H7 (cell line): ENCODE measurements at regions not wholly inside any gene's neighbourhood (a gene's known extent, or its start where the extent isn't known, plus 50 kb on each side); places are given as distances from the start of the nearest gene placed in this dataset.
"Not testable (repeated sequence)": the region's sequence is repeated elsewhere in the genome, so short reads cannot be mapped to it uniquely, and the experiment has no call there.

Source experiments
- DNase-seq: peaks from one replicate; pipeline ENCODE4 v3.0.0; 2012
- H3K27me3 ChIP-seq: 2 replicates; pipeline ENCODE4 v1.6.0; 2011; ENCODE audit warnings: mild to moderate bottlenecking, low read length; ENCODE audit not compliant: control insufficient read depth, insufficient read depth
- H3K36me3 ChIP-seq: replicated peaks from 2 replicates; pipeline ENCODE4 v1.5.1; 2011; ENCODE audit warnings: low read length; ENCODE audit not compliant: control insufficient read depth, insufficient read depth
- H3K4me3 ChIP-seq: 2 replicates; pipeline ENCODE4 v1.5.1; 2011; ENCODE audit warnings: low read depth, mild to moderate bottlenecking, control low read depth, low read length, moderate library complexity; ENCODE audit not compliant: insufficient read depth

GRCh38 chr15:26260517-26261133, 397.5 kb upstream of the ATP10A start:
- H3K27me3 ChIP-seq = no peaks in the 10 kb centered on the region
- no peak overlapping the region for H3K4me3 ChIP-seq
- H3K36me3 ChIP-seq = no peaks in the 10 kb centered on the region
- peak; percentile 70 for DNase-seq

GRCh38 chr15:26259581-26259980, 396.5 kb upstream of the ATP10A start:
- Histone ChIP-seq H3K4me3 (no peak overlapping the region), H3K27me3 (no peaks in the 10 kb centered on the region), H3K36me3 (no peaks in the 10 kb centered on the region)
- no peak for DNase-seq

GRCh38 chr15:26244782-26245181, 381.7 kb upstream of the ATP10A start:
- H3K27me3 ChIP-seq, DNase-seq, H3K4me3 ChIP-seq, H3K36me3 ChIP-seq: not testable (repeated sequence)

- no peak for DNase-seq
- no peaks in the 10 kb centered on the region for H3K27me3 ChIP-seq
- H3K36me3 ChIP-seq = no peaks in the 10 kb centered on the region
- H3K4me3 ChIP-seq = no peak overlapping the region
These were observed 380.3 kb upstream of the ATP10A start for GRCh38 chr15:26243382-26243781.

GRCh38 chr15:26242565-26243071, 379.5 kb upstream of the ATP10A start:
- peak; percentile 46 for DNase-seq
- no peak overlapping the region for H3K4me3 ChIP-seq
- no peaks in the 10 kb centered on the region for H3K27me3 ChIP-seq
- H3K36me3 ChIP-seq = no peaks in the 10 kb centered on the region

GRCh38 chr15:26235864-26236263, 372.7 kb upstream of the ATP10A start:
- no peak overlapping the region for H3K4me3 ChIP-seq
- H3K36me3 ChIP-seq = no peaks in the 10 kb centered on the region
- DNase-seq = peak; percentile 30
- no peaks in the 10 kb centered on the region for H3K27me3 ChIP-seq

GRCh38 chr15:26234976-26235767, 372.0 kb upstream of the ATP10A start:
- peak; percentile 75 for DNase-seq
- Histone ChIP-seq H3K27me3 (no peaks in the 10 kb centered on the region), H3K4me3 (no peak overlapping the region), H3K36me3 (no peaks in the 10 kb centered on the region)

- Histone ChIP-seq H3K36me3 (no peaks in the 10 kb centered on the region), H3K4me3 (no peak overlapping the region), H3K27me3 (no peaks in the 10 kb centered on the region)
- DNase-seq = no peak
These were observed 369.6 kb upstream of the ATP10A start for GRCh38 chr15:26232691-26233090.

- Histone ChIP-seq H3K4me3 (no peak overlapping the region), H3K27me3 (no peaks in the 10 kb centered on the region), H3K36me3 (no peaks in the 10 kb centered on the region)
- DNase-seq = no peak
These were observed 368.0 kb upstream of the ATP10A start for GRCh38 chr15:26231096-26231495.

- Histone ChIP-seq H3K27me3 (no peaks in the 10 kb centered on the region), H3K36me3 (no peaks in the 10 kb centered on the region), H3K4me3 (no peak overlapping the region)
- DNase-seq = no peak
These were observed 361.1 kb upstream of the ATP10A start for GRCh38 chr15:26224266-26224665.

- Histone ChIP-seq H3K36me3 (no peaks in the 10 kb centered on the region), H3K27me3 (no peaks in the 10 kb centered on the region), H3K4me3 (no peak overlapping the region)
- no peak for DNase-seq
These were observed 360.6 kb upstream of the ATP10A start for GRCh38 chr15:26223720-26224119.

GRCh38 chr15:26222781-26223180, 359.7 kb upstream of the ATP10A start:
- H3K27me3 ChIP-seq = no peaks in the 10 kb centered on the region
- no peak overlapping the region for H3K4me3 ChIP-seq
- DNase-seq = no peak
- H3K36me3 ChIP-seq = no peaks in the 10 kb centered on the region

- H3K4me3 ChIP-seq, H3K27me3 ChIP-seq, DNase-seq, H3K36me3 ChIP-seq: not testable (repeated sequence)
These were observed 353.9 kb upstream of the ATP10A start for GRCh38 chr15:26217043-26217442.

- Histone ChIP-seq H3K27me3 (no peaks in the 10 kb centered on the region), H3K4me3 (no peak overlapping the region), H3K36me3 (no peaks in the 10 kb centered on the region)
- DNase-seq = no peak
These were observed 351.2 kb upstream of the ATP10A start for GRCh38 chr15:26214290-26214689.

- H3K4me3 ChIP-seq = no peak overlapping the region
- no peak for DNase-seq
- no peaks in the 10 kb centered on the region for H3K27me3 ChIP-seq
- no peaks in the 10 kb centered on the region for H3K36me3 ChIP-seq
These were observed 350.3 kb upstream of the ATP10A start for GRCh38 chr15:26213427-26213826.
